ENCODE measurements at regions not wholly inside any gene's neighbourhood (a gene's known extent, or its start where the extent isn't known, plus 50 kb on each side); places are given as distances from the start of the nearest gene placed in this dataset.

- no peak for DNase-seq
Measured at GRCh38 chr16:82567175-82567574, 59.6 kb upstream of the CDH13 start.

- DNase-seq: no peak
Measured at GRCh38 chr16:82563401-82563800, 63.4 kb upstream of the CDH13 start.

GRCh38 chr16:82562183-82562683 lies 64.5 kb upstream of the CDH13 start:
- DNase-seq: no peak

GRCh38 chr16:82560805-82561325 lies 65.9 kb upstream of the CDH13 start:
- no peak for DNase-seq

GRCh38 chr16:82544378-82545160 lies 82.2 kb upstream of the CDH13 start:
- no peak for DNase-seq

DNA sequence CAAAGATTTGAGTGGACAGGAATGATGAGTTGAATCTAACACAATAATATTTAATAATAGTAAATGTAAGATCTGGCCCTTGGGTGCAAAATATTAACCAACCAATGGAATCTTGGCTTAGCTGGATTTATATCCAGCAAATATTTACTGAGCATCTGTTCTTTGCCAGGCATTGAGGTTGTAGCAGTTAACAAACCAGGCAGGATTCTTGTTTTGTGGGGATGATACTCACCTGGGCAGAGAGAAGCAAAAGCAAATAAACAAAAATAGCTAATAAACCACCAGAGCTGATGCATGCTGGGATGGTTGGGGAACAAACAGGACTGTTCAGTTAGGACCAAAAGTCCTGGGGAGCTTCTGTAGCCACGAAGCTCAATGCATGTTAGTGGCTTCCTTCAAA lies 84.1 kb upstream of the CDH13 start:
- no peak for DNase-seq

- DNase-seq: no peak
Measured at GRCh38 chr16:82541103-82541502, 85.7 kb upstream of the CDH13 start.

DNA sequence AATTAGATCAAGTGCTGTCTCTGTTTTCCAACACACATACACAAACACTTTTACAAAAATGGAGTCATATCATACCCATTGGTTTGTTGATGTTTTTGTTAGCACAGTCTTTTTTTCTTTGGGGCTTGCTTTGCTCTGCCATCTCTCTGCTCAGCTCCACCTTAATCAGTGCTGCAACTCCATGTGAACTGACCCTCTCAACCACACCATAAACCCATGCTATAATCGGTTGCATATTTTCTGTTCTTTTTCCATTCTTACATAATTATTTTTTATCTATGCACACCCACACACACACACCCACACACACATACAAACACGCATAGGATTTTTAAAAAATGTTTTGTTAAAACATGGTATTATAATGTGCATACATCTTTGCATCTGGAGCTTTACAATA lies 91.0 kb upstream of the CDH13 start:
- DNase-seq: no peak

- no peak for DNase-seq
Measured at GRCh38 chr16:82535262-82535661, 91.5 kb upstream of the CDH13 start.

- no peak for DNase-seq
Measured at GRCh38 chr16:82533189-82533588, 93.6 kb upstream of the CDH13 start.

GRCh38 chr16:82530883-82531282 lies 95.9 kb upstream of the CDH13 start:
- no peak for DNase-seq

GRCh38 chr16:82527101-82527500 lies 99.7 kb upstream of the CDH13 start:
- no peak for DNase-seq

DNA sequence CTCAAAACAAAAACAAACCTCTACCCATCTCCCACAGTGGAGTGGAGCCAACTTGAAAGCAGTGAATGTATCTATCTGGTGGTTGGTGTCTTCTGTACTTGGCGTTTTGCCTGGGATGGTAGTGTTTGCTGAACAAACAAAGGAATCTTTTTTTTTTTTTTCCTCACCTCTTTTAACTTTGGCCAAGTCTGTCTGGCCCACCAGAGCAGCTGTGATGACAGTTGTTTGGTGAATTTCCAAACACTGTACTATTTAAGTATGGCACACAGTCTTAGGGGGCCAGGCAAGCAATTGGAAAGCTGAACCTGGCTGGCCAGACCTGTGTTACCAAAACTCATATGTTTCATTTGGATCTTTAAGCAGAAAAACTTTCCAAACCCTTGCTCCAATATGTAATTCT lies 101.8 kb upstream of the CDH13 start:
- DNase-seq: peak; percentile 9 to 11

GRCh38 chr16:82523815-82524214 lies 103.0 kb upstream of the CDH13 start:
- no peak for DNase-seq

- DNase-seq: no peak
Measured at GRCh38 chr16:82522026-82522425, 104.7 kb upstream of the CDH13 start.

DNA sequence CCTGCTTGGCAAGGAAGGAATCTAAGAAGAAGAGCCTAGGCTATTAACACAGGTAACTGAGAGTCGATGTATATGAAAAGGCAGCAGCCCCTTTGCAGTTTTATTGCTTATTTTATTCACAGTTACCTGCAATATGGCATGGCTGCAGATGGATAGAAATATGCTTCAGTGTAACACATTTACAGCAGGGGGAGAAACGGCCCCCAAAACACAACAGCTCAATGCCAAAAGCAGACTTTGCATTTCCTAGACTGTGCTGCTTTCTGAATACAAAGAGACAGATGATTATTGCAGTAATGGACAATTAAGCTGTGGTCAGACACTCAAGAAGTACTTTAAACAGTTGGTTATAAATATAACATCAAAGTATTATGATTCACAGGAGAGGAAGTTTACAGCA lies 108.0 kb upstream of the CDH13 start:
- no peak for DNase-seq

- no peak for DNase-seq
Measured at GRCh38 chr16:82514262-82514661, 112.5 kb upstream of the CDH13 start.

DNA sequence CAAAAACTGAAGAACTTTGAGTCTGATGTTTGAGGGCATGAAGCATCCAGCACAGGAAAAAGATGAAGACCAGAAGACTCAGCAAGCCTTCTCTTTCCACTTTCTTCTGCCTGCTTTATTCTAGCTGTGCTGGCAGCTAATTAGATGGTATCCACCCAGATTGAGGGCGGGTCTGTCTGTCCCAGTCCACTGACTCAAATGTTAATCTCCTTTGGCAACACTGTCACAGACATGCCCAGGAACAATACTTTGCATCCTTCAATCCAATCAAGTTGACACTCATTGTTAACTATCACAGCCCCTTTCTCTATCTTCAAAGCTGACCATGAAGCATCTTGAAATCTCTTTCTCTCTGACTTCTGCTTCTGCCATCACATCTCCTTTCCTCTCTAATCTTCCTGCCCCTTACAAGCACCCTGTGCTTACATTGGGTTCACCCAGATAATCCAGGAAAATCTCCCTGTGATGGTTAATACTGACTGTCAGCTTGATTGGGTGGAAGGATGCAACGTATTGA lies 115.9 kb upstream of the CDH13 start:
- no peak for DNase-seq

GRCh38 chr16:82509691-82510430 lies 116.9 kb upstream of the CDH13 start:
- no peak for DNase-seq

- DNase-seq: no peak
Measured at GRCh38 chr16:82506692-82507670, 119.8 kb upstream of the CDH13 start.

DNA sequence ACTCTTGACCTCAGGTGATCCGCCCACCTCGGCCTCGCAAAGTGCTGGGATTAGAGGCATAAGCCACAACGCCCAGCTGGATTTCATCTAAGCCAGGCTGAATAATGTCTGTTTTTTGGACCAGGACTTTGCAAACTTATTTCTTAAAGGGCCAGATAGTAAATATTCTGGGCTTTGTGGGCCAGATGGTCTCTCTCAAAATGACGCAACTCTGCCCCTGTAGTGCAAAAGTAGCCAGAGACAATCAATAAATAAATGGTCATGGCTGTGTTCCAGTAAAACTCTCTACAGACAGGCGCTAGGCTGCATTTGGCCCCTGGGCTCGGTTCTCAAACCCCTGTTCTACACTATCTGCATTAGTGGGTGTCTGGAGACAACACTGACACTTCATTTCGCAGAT lies 121.9 kb upstream of the CDH13 start:
- no peak for DNase-seq

- DNase-seq: no peak
Measured at GRCh38 chr16:82499302-82499701, 127.5 kb upstream of the CDH13 start.

DNA sequence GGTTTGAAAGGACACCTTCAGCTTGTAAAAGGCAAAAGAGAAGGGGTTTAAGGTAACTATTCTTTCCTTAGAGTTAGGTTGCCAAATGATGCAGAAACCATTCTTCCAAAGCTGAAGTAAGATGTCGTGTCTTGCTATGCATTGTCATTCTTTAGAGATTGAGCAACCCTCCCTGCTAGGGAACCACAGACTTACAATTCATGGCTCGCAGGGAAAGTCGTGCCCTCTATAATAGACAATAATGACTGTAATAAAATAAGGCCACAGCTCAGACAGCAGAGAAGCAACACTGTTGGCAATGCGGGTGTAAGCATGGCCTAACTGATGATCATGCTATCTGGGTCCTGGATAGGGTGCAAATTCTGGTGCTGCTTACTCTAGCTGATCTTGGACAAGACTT lies 129.6 kb upstream of the CDH13 start:
- DNase-seq: no peak
